H9 (cell line): ENCODE measurements at regions not wholly inside any gene's neighbourhood (a gene's known extent, or its start where the extent isn't known, plus 50 kb on each side); places are given as distances from the start of the nearest gene placed in this dataset.

Experiments used
- DNase-seq: peaks from one replicate; pipeline ENCODE4 v3.0.0-alpha.2; 2017
- H2AFZ ChIP-seq: one replicate; pipeline ENCODE4 v1.6.1; 2013; ENCODE audit warnings: mild to moderate bottlenecking, low read length, control low read depth, moderate library complexity
- H2AK5ac ChIP-seq: 2 replicates; pipeline ENCODE4 v1.6.1; 2013; ENCODE audit warnings: low read length, control low read depth, mixed read lengths; ENCODE audit not compliant: insufficient read length
- H2BK120ac ChIP-seq: one replicate; pipeline ENCODE4 v1.6.1; 2013; ENCODE audit warnings: low read depth, mild to moderate bottlenecking, low read length, control low read depth, inconsistent platforms; ENCODE audit not compliant: poor library complexity, severe bottlenecking
- H2BK12ac ChIP-seq: 2 replicates; pipeline ENCODE4 v1.6.1; 2013; ENCODE audit warnings: low read length, control low read depth, mixed read lengths, low read depth; ENCODE audit not compliant: insufficient read length
- H2BK15ac ChIP-seq: 2 replicates; pipeline ENCODE4 v1.6.1; 2013; ENCODE audit warnings: low read depth, low read length, control low read depth
- H2BK20ac ChIP-seq: one replicate; pipeline ENCODE4 v1.6.1; 2013; ENCODE audit warnings: low read depth, mild to moderate bottlenecking, low read length, control low read depth, inconsistent platforms; ENCODE audit not compliant: poor library complexity, severe bottlenecking
- H2BK5ac ChIP-seq: 2 replicates; pipeline ENCODE4 v1.6.1; 2013; ENCODE audit warnings: low read length, control low read depth, mixed read lengths; ENCODE audit not compliant: insufficient read length
- H3K14ac ChIP-seq: 2 replicates; pipeline ENCODE4 v1.6.1; 2013; ENCODE audit warnings: low read length, control low read depth; ENCODE audit not compliant: insufficient read depth
- H3K18ac ChIP-seq: 2 replicates; pipeline ENCODE4 v1.6.1; 2013; ENCODE audit warnings: low read depth, mild to moderate bottlenecking, mixed read lengths, low read length, control low read depth; ENCODE audit not compliant: insufficient read length
- H3K23ac ChIP-seq: 2 replicates; pipeline ENCODE4 v1.6.1; 2013; ENCODE audit warnings: low read length, control low read depth, mixed read lengths, low read depth; ENCODE audit not compliant: insufficient read length
- H3K23me2 ChIP-seq: 2 replicates; pipeline ENCODE4 v1.6.1; 2013; ENCODE audit warnings: low read depth, mild to moderate bottlenecking, mixed read lengths, low read length, control low read depth; ENCODE audit not compliant: insufficient read length, poor library complexity, severe bottlenecking
- H3K27ac ChIP-seq: 2 replicates; pipeline ENCODE4 v1.5.1; 2013; ENCODE audit warnings: low read length, control low read depth, mixed read lengths, low read depth; ENCODE audit not compliant: insufficient read length
- H3K27me3 ChIP-seq: 2 replicates; pipeline ENCODE4 v1.6.1; 2013; ENCODE audit warnings: low read length, control low read depth, inconsistent platforms; ENCODE audit not compliant: insufficient read depth
- H3K4ac ChIP-seq: 2 replicates; pipeline ENCODE4 v1.6.1; 2013; ENCODE audit warnings: low read depth, mild to moderate bottlenecking, control low read depth, inconsistent platforms, low read length, moderate library complexity
- H3K4me1 ChIP-seq: 2 replicates; pipeline ENCODE4 v1.6.1; 2013; ENCODE audit warnings: low read length, control low read depth, inconsistent platforms; ENCODE audit not compliant: insufficient read depth
- H3K4me2 ChIP-seq: 2 replicates; pipeline ENCODE4 v1.6.1; 2013; ENCODE audit warnings: low read length, control low read depth, mixed read lengths; ENCODE audit not compliant: insufficient read length, insufficient read depth
- H3K56ac ChIP-seq: 2 replicates; pipeline ENCODE4 v1.6.1; 2013; ENCODE audit warnings: low read depth, mild to moderate bottlenecking, mixed read lengths, low read length, control low read depth; ENCODE audit not compliant: insufficient read length
- H3K79me1 ChIP-seq: 2 replicates; pipeline ENCODE4 v1.6.1; 2013; ENCODE audit warnings: low read depth, mild to moderate bottlenecking, moderate library complexity, low read length, control low read depth, inconsistent platforms; ENCODE audit not compliant: insufficient read depth, poor library complexity, severe bottlenecking
- H3K79me2 ChIP-seq: 2 replicates; pipeline ENCODE4 v1.6.1; 2013; ENCODE audit warnings: low read length, control low read depth, inconsistent platforms; ENCODE audit not compliant: insufficient read depth
- H3K9ac ChIP-seq: 2 replicates; pipeline ENCODE4 v1.6.1; 2013; ENCODE audit warnings: low read length, control low read depth, mixed read lengths; ENCODE audit not compliant: insufficient read length; ENCODE audit errors: extremely low read depth
- H3K9me3 ChIP-seq: one replicate; pipeline ENCODE4 v1.6.1; 2013; ENCODE audit warnings: low read depth, low read length, inconsistent platforms; ENCODE audit not compliant: control insufficient read depth
- H3T11ph ChIP-seq: one replicate; pipeline ENCODE4 v1.6.1; 2013; ENCODE audit warnings: mild to moderate bottlenecking, low read length, control low read depth, inconsistent platforms
- H4K20me1 ChIP-seq: one replicate; pipeline ENCODE4 v1.6.1; 2013; ENCODE audit not compliant: control insufficient read depth, insufficient read length, insufficient read depth
- H4K5ac ChIP-seq: 2 replicates; pipeline ENCODE4 v1.6.1; 2013; ENCODE audit warnings: low read depth, mild to moderate bottlenecking, mixed read lengths, low read length, control low read depth; ENCODE audit not compliant: insufficient read length
- H4K8ac ChIP-seq: replicated peaks from 2 replicates; pipeline ENCODE4 v1.6.1; 2013; ENCODE audit warnings: low read length, control low read depth, mixed read lengths, low read depth; ENCODE audit not compliant: insufficient read length
- H4K91ac ChIP-seq: 2 replicates; pipeline ENCODE4 v1.6.1; 2013; ENCODE audit warnings: low read depth, mild to moderate bottlenecking, moderate library complexity, mixed read lengths, low read length, control low read depth; ENCODE audit not compliant: insufficient read length
- H3K27ac Mint-ChIP-seq, 3 experiments: 2 replicates in 2 of 3; 3 replicates in 1 of 3; pipeline ENCODE4 v1.8.0; 2020 to 2021; ENCODE audit warnings: mixed read lengths in 3 of 3, mild to moderate bottlenecking in 1 of 3, moderate library complexity in 1 of 3
- H3K27me3 Mint-ChIP-seq: 2 replicates; pipeline ENCODE4 v1.8.0; 2021; ENCODE audit warnings: low read depth, mild to moderate bottlenecking, moderate library complexity, mixed read lengths
- H3K36me3 Mint-ChIP-seq, 3 experiments: 2 replicates in 2 of 3; 3 replicates in 1 of 3; pipeline ENCODE4 v1.8.0; 2020 to 2021; ENCODE audit warnings: low read depth in 3 of 3, mixed read lengths in 3 of 3; ENCODE audit not compliant: insufficient read depth in 1 of 3
- H3K4me1 Mint-ChIP-seq, 2 experiments: 2 replicates each; pipeline ENCODE4 v1.8.0; 2020; ENCODE audit warnings: mixed read lengths in 2 of 2
- H3K4me3 Mint-ChIP-seq, 2 experiments: 2 replicates in 1 of 2; 3 replicates in 1 of 2; pipeline ENCODE4 v1.8.0; 2020 to 2021; ENCODE audit warnings: mild to moderate bottlenecking in 2 of 2, mixed read lengths in 2 of 2, moderate library complexity in 1 of 2
- H3K9me3 Mint-ChIP-seq, 2 experiments: 2 replicates in 1 of 2; 3 replicates in 1 of 2; pipeline ENCODE4 v1.8.0; 2020; ENCODE audit warnings: mild to moderate bottlenecking in 2 of 2, mixed read lengths in 2 of 2, moderate library complexity in 1 of 2
- CTCF ChIP-seq: fragments of 200-600 bp; sonication (generic); conservative IDR thresholded peaks from 3 replicates; pipeline ENCODE4 v1.8.0; 2021; ENCODE audit warnings: antibody characterized with exemption, mild to moderate bottlenecking
- WGBS: extraction: QIAGEN DNeasy Blood & Tissue Kit; methylation state at CpG from one replicate; pipeline ENCODE4 v1.1.7; 2013; ENCODE audit warnings: missing lambda C conversion rate, low lambda C conversion rate, mixed read lengths; ENCODE audit not compliant: insufficient read length; ENCODE audit errors: extremely low coverage; 5-methylcytosine and 5-hydroxymethylcytosine counted together

- H4K5ac ChIP-seq: no peak overlapping the region
- H2BK20ac ChIP-seq: no peak overlapping the region
- H3K79me1 ChIP-seq: no peaks in the 10 kb centered on the region
- no peak overlapping the region for H2BK12ac ChIP-seq
- H3K9ac ChIP-seq: no peak overlapping the region
- no peaks in the 10 kb centered on the region for H3K23me2 ChIP-seq
- no peak overlapping the region for H3K4me3 Mint-ChIP-seq
- H3K79me2 ChIP-seq: no peaks in the 10 kb centered on the region
- H3K4me1 Mint-ChIP-seq: no peaks in the 10 kb centered on the region
- H2BK120ac ChIP-seq: no peak overlapping the region
- peaks cover 0 to 9% (median 0%) of the 10 kb centered on the region in 3 experiments; a peak in 5 of 7 replicates for H3K36me3 Mint-ChIP-seq
- no peaks in the 10 kb centered on the region for H3K9me3 ChIP-seq
- H3K27ac Mint-ChIP-seq: no peak overlapping the region
- H4K8ac ChIP-seq: no peak overlapping the region
- H3K14ac ChIP-seq: no peak overlapping the region
- H3K27ac ChIP-seq: no peak overlapping the region
- DNase-seq: no peak
- no peak overlapping the region for H3K4ac ChIP-seq
- H3K23ac ChIP-seq: no peak overlapping the region
- no peak overlapping the region for H4K91ac ChIP-seq
- H2BK5ac ChIP-seq: no peak overlapping the region
- no peaks in the 10 kb centered on the region for H3K4me1 ChIP-seq
- H3K56ac ChIP-seq: no peak overlapping the region
- no peak overlapping the region for H3T11ph ChIP-seq
- no peaks in the 10 kb centered on the region for H4K20me1 ChIP-seq
- no peaks in the 10 kb centered on the region for H3K27me3 Mint-ChIP-seq
- H3K9me3 Mint-ChIP-seq: peaks cover 20 to 21% of the 10 kb centered on the region in 2 experiments
- TF ChIP-seq CTCF: no peak
- WGBS: no CpG with 5 or more reads among the region's 2 CpGs
- no peak overlapping the region for H3K4me2 ChIP-seq
- no peak overlapping the region for H2AFZ ChIP-seq
- no peaks in the 10 kb centered on the region for H3K27me3 ChIP-seq
- H2BK15ac ChIP-seq: no peak overlapping the region
- no peak overlapping the region for H2AK5ac ChIP-seq
- no peak overlapping the region for H3K18ac ChIP-seq
Observed at GRCh38 chr5:53309653-53310052, 170.8 kb upstream of the FST start.
